Fibroblast of the aortic adventitia (primary cell): ENCODE measurements at regions not wholly inside any gene's neighbourhood (a gene's known extent, or its start where the extent isn't known, plus 50 kb on each side); places are given as distances from the start of the nearest gene placed in this dataset.

ENCODE experiments used
- DNase-seq: peaks from one replicate; pipeline ENCODE4 v3.0.0-alpha.2; 2010; ENCODE audit warnings: low read depth
- H3K4me3 ChIP-seq: 2 replicates; pipeline ENCODE4 v1.5.1; 2011; ENCODE audit warnings: low read depth, mild to moderate bottlenecking, control low read depth, low read length, moderate library complexity
- CTCF ChIP-seq: IDR thresholded peaks from 2 replicates; pipeline ENCODE4 v1.5.1; 2011; ENCODE audit warnings: mild to moderate bottlenecking, low read length, control low read depth, inconsistent platforms; ENCODE audit not compliant: insufficient read depth

- TF ChIP-seq CTCF, result no peak
- DNase-seq, result no peak
- H3K4me3 ChIP-seq, result no peak overlapping the region
These were observed 622.1 kb downstream of the IGSF11 start for GRCh38 chr3:118412503-118412902.

GRCh38 chr3:118425272-118425837 is 609.3 kb downstream of the IGSF11 start:
- TF ChIP-seq CTCF, result no peak
- DNase-seq, result no peak
- H3K4me3 ChIP-seq, result no peak overlapping the region

GRCh38 chr3:118433825-118434224 is 600.8 kb downstream of the IGSF11 start:
- H3K4me3 ChIP-seq, result no peak overlapping the region
- no peak for DNase-seq
- no peak for TF ChIP-seq CTCF

- TF ChIP-seq CTCF, result no peak
- no peak for DNase-seq
- no peak overlapping the region for H3K4me3 ChIP-seq
These were observed 598.7 kb downstream of the IGSF11 start for GRCh38 chr3:118435851-118436350.

- DNase-seq, result no peak
- no peak for TF ChIP-seq CTCF
These were observed 597.9 kb downstream of the IGSF11 start for GRCh38 chr3:118436697-118437262.

GRCh38 chr3:118445036-118445435 is 589.6 kb downstream of the IGSF11 start:
- no peak for DNase-seq
- H3K4me3 ChIP-seq, result no peak overlapping the region
- TF ChIP-seq CTCF, result no peak

More at GRCh38 chr3:118436697-118437262, 597.9 kb downstream of the IGSF11 start:
- no peak overlapping the region for H3K4me3 ChIP-seq
